Fibroblast of upper back skin (primary cell): ENCODE measurements at regions not wholly inside any gene's neighbourhood (a gene's known extent, or its start where the extent isn't known, plus 50 kb on each side); places are given as distances from the start of the nearest gene placed in this dataset.

ENCODE experiments used
- DNase-seq: peaks from one replicate; pipeline ENCODE4 v3.0.0-alpha.2; 2013

DNA sequence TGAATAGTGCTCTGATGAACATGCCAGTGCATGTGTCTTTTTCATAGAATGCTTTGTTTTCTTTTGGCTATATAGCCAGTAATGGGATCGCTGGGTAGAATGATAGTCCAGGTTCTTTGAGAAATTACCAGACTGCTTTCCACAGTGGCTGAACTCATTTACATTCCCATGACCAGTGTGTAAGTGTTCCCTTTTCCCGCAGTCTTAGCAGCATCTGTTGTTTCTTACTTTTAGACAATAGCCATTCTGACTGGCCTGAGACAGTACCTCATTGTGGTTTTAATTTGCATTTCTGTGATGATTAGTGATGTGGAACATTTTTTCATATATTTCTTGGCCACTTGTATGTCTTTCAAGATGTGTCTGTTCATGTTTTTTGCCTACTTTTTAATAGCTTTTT lies 784.5 kb downstream of the USP25 start:
- peak; percentile 11 for DNase-seq

DNA sequence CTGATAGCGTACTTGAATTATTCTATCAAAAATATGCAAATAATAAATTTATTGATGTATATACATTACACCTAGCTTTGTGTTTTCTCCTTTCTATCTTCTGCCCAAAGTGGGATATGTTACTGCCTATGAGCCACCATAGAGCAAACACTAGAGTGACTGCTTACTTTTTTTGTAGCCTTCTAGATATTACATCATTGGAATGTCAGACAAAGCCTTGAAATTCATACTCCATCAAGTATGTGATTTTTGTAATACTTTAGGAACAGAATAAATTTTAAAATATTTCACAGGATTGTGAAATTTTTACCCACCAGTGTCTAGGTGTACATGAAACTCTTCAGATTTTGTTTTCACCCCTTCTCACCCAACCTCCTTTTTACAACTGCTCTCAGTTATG lies 787.6 kb downstream of the USP25 start:
- DNase-seq, result peak; percentile 59

DNA sequence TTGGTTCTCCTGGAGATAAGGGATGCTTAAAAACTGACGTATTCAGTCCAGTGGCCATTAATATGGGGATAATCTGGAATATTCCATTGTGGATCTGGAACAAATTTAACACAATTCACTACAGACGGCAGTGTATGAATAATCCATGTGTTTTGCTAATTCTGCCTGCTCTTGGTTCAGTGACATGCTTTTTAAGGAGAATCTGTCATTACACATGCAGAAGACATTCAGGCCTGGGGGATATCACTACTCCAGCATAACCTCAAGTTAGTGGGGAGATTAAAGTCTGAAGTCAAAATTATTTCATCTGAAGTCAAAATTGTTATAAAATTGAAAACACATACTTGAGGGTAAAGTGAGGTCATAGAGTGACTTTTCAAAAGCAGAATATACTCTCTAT lies 789.3 kb downstream of the USP25 start:
- peak; percentile 47 for DNase-seq

DNA sequence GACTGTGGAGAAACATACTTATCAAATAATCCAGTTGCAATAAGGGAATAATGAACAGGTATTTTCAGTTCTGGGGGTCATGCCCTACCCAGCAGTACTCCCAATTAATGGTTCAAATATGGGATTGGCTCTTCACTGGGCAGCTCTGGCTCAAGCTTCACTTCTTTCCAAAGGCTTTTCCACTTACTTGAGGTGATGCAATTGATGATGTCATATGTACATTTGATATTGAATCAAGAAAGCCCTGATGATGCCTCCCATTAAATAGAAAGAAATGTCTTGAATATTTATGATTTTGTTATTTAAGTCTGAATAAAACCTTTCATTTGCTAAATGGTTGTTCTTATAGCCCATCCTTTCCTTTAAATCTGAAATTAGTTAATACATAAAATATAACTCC lies 789.9 kb downstream of the USP25 start:
- no peak for DNase-seq

DNA sequence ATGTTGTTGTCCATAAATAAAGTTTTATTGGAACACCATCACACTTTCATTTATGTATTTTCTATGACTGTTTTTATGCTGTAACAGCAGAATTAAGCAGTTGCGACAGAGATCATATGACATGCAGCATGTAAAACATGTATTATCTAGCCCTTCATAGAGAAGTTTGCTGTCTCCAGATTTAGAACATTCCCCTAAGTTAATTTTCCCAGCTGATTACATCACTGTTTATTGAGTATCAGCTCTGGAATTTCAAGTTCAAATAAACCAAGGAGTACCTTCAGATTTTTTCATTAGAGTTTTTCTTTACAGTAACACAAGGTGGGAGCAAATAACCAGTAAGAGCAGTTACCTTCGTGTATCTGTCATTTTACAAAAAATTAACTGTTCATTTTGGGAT lies 792.8 kb downstream of the USP25 start:
- peak; percentile 31 for DNase-seq

DNA sequence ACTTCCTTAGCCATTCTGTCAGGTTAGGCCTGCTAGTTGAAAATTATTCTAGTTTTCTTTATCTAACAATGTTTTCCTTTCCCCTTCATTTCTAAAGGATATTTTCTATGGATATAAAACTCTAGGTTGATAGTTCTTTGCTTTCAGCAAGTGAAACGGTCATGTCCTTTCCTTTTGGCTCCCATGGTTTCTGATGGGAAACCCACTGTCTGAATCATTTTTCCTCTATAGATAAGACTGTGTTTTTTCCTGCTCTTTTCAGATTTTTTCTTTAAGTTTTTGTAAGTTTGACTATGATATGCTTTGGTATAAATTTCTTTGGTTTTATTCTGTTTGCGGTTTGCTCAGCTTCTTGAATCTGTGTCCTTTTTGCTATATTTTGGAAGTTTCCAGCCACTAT lies 800.9 kb downstream of the USP25 start:
- DNase-seq, result no peak

DNA sequence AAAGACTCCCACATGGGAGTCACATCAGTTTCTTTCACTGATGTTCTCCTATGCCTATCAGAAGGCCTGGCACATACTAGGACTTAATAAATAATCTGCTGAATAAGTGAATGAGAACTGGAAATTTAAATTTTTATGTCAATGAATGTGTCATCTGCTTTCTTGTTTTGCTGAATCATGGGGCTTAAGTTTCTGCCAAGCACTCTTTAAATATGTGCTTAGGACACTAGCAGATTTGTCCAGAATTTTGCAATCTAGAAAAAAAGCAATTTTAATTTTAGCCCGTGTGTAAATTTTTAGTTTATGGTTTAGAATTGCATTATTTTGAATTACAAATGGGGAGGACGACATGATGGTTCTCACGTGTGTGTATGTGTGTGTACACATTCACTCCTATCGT lies 803.1 kb downstream of the USP25 start:
- peak; percentile 16 for DNase-seq

DNA sequence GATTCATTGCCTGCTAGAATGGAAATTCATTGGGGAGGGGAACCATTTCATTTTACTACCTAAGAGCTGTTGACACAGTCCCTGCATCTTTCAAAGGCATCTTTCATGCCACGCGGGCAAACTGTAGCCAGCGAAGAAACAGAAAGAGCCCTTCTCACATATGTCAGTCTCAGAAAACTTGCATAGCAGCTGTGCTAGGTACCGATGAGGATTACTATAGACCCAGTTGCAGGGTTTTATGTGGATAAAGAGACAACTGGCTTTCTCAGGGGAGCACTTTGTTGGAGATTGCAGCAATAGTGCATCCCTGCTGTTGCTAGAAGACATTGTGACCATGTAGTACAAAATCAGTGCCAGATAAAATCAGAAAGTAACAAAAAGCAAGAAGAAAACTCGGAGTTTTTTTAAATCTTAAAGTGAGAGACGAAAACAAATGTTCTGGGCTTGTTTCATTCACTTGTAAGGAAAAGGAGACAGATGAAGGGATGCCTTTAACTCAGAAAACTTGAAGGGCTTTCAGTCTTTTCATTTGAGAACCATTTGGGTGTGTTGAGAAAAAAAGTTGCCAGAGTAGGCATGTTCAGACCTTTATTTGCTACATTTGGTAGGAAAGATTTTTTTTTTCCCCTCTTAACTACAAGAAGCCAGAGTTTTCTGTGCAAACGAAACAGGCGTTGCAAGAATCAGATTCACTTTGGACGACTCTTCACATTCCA lies 804.1 kb downstream of the USP25 start:
- DNase-seq, result no peak

DNA sequence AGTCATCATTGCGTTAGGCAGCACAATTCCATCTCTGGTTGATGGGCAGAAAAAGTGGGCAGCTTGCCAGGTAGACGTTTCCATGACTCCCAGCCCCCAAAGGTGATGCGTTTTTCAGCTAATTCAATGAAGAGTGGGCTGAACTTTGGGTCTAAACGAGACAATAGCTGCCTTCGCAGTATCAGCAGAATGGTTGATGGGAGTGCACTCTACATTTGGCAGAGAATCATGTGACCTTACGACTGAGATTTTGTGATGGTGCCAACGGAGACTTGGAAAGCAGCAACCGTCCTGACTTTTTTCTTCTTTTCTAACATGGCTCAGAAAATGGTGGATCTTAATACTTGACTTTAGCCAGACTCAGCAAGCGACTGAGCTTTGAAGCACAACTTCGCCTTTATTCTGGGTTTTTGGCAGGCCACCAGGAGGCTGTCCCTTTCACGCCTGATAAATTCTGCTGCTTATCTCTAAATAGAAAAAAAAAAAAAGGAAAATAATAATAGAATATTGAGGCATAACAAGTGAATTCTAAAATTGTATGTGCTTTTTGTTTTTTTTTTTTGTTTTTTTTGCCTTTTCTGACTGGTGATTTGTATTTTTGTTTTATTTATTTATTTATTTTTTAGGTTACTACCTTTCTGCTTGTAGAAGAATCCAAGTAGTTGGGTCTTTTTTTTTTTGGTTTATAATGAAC lies 804.8 kb downstream of the USP25 start:
- peak; percentile 75 for DNase-seq

DNA sequence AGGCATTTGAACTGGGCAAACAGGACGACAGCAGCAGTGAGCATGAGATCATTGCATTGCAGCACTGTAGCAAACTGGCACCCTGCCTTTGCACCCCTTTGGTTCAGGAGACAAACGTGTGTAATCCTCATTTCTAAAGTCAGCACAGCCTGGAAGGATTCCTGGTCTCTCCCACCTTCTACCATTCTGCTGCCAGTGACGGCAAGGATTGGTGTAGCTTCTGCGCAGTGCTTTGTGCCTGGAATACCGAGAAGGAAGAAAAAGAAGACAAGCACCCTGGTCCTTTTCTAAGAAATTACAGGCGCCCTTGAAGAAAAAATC lies 805.3 kb downstream of the USP25 start:
- peak; percentile 67 for DNase-seq

DNA sequence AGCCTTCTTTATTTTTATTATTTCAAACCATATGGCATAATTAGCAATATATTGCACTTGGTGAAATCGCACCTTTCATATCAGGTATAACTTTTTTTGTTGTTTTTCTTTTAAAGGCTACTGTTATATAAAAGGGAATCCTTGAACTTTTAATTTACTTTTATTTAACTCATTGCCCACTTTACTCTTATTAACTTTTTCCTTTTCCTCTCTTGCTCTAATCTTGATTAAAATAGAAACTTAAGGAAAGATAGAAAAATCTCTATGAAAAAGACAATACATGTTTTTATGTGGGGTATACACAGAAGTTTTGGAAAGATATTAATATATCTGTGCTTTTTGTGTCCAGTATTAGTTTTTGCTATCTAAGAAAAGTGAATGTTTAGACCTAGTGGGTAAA lies 805.8 kb downstream of the USP25 start:
- no peak for DNase-seq

DNA sequence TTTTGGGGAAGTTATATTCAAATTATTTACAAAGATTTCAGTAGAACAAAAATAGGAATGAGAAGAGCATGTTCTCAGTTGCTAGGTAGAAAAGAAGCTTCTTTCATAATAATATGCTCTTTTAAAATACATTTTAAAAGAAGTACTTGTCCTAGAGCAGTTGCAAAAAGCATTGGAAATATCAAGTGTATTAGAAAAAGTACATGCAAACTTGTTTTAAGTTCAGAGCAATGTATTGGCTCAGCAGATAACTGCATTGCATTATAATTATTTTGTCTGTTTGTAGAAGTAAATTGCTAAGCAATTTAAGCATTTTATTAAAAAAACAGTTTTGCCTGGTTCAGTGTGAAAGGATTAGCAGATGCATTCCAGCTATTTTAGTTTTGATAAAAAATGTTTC lies 806.4 kb downstream of the USP25 start:
- DNase-seq, result no peak

DNA sequence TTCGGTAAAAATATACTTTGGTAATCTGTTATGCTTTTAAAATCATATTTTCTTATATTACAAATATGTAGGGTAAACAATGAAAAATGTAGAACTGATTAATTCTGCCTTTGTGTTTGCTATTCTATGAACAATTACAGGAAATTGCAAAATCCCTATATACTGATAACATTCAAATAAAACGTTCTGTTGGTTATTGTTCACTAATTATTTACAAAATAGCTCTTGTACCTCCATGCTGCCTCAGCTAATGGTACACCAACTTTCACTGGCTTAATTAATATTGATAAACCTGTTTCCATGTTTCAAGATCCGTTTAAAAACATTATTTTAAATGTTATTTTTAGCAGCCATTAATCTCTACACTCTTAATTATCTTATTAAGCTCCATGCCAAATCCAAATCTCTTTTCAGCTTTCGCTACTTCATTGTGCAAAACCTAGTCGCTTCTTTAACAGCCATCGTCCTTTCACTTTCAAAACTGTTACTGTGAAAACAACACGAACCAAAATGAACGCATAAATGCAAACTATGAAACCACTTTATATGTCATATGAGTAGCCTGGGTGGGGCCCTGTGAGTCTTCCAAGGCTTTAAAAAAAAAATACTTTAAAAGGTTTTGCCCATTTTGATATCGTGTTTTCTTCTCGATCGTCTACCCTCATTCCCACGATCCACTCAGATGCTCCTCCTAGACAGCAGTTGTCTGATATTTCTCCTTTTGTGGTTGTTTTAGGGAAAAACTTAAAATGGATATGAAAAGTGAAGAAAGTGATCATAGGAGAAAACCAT lies 807.1 kb downstream of the USP25 start:
- peak; percentile 3 for DNase-seq

DNA sequence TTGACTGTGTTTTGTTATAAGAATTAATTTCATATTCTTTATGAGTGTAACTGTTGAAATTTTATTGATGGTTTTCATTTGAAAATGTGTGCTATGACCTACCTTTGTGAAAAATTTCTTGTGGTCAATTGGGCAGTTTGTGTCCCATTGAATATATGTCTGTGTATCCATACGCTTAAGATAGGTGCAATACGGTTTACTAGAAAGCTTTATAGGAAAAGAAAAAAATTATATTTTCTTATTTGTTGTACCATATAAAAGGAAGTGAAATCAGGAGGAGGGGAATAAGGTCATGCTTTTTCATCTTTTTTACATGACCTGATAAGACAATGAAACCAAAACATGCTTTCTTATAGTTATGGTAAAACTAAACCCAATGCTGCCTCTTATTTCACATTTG lies 807.7 kb downstream of the USP25 start:
- DNase-seq, result no peak

DNA sequence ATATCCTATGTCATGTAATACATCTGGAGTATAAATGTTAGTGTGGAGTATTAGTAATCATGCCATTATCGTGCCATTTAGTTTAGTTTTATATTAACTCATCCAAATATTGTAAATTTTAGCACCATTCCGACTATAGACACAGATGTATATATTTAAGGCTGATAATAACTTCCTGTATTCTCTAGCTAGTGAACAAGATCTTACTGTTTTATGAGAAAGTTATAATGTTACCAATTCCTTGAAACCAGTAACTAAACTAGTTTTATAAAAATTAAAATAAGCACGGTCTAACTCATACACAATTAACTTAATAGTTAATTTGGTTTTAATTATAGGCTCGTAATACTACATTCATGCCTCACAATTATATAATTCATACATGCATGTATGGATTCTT lies 808.6 kb downstream of the USP25 start:
- no peak for DNase-seq

DNA sequence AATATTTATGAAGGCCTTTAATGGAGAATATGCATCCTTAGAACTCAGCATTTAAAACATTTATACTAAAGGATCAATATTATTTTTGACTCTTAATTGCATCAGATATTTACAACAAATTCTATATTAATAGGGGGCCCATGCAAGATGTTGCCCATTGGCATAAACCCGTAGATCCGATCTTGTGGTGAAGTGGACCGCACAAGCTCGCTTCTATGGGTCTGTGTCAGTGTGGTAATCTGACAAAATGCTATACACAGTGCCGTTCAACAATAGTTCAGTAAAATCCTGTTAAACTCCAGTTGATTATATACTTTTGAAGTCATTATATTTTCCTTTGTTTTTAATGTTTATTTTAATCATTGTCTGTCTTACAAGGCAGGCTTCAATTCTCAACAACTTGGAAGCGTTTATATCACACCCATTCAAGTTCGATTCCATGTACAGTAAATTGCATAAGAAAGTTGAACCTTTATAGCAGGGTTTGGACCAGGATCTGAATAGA lies 809.2 kb downstream of the USP25 start:
- no peak for DNase-seq

DNA sequence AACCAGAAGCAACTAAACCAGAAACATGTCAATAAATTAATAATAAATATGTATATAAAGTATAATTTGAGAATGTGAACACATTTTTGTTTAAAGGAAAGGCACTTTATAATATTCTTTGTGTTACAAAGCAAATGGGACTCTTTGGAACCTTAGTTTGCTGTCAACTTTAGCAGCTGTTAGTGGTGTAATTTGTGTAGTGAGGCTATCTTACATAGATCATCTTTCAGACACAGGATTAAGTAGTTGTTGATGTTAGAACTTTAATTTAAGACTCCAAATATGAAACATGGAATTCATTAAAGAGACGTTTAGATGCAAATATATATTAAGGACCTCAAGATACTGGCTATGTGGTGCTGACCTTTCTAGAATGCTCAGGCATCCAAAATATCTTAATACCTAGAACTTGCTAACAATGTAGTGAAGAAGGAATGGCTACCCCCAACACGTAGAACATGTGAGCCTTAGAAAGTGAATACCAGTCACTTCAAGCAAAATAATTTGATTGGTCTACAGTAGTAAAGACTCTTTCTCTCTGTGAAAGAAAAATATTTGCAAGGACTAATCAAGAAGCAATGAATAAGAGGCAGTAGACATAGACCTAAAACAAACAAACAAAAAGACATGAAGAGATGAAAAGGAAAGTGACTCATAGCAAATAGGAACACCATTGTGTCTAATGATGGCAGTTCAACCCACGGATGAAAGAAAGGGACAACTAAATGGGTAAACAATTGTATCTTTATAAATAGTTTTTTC lies 811.4 kb downstream of the USP25 start:
- no peak for DNase-seq

DNA sequence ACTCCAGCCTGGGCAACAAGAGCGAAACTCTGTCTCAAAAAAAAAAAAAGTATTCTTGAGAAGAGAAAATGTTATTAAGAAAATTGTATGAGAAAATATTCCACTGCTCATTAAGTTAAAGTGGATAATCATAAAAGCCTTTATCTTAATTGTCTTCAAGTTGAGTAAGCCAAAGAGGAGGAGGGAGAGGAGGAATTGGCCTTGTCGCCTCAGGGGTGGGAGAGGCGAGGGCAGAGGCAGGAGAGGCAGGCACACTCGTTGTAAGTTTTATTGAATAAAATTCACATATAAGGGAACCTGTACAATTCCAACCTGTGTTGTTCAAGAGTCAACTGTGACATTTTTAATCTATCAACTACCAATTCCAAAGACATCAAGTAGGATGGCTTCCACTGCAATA lies 820.3 kb downstream of the USP25 start:
- no peak for DNase-seq

DNA sequence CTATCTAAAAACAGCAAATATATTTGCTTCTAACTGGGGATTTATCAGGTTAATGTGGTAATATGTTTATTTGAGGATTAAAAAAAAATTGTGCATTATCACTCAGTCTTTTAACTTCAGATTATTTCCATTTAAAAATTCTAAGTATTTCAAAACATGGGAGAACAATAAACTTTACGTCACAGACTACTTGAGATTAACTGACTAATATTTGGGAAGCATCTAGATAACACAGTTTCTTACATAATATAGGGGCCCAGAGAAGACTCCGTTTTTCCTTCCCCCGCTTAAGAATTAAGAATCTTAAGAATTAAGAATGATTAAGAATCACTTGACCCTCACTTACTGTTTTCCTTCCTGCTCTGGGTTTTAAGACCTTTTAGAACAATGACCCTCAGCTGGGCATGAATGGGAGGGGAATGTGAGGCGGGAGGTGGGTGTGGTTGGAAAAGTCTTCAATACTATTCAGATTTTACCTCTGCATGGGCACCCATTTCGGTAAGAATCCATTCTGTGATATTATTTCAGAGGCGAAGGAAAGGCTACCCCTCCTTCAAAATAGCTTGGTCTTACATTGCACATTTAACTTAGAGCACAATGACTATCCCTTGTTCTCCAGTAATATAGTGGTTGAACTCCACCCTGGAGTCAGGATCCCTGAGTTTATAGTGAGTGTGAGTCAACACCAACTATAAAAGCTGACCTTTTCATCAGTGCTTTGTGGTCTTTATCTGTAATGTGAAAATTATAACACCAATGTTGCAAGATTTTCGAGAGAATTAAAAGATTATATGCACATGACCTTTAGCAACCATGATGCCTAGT lies 821.3 kb downstream of the USP25 start:
- no peak for DNase-seq

DNA sequence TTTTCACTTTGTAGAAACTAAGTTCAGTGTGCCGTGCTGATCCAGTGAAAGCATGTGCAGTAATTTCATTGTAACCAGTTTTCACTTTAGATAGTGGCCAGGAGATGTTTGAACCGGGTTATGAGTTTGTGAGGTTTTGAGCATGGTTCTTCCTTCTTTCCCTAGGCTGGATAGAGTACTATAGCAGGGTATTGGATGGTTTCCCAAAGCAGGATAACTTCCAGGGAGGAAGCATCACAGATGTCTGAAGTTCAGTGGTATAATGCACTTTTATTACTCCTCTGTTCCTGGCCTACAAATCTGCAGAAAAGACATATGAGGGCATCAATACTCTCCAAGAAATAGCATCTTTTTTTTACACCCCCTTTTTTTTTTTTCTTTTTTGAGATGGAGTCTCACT lies 823.1 kb downstream of the USP25 start:
- DNase-seq, result no peak

DNA sequence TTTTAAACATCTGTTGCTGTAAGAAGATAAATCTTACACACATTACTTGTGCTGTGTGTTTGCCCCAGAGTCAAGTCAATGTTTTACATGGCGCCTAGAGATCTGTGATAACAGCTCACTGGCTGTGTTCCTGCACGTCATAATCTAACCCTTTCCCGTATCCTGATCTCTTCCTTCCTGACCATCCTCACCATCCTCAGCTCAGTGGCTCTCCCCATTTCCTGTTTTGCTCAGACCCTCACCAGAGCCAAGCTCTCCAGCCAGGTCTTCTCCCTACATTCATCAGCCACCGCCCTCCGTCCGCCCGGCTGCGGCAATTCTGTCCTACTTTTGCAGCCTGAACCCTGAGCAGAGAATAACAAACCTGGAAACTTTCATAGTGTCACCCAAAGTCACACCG lies 824.7 kb downstream of the USP25 start:
- DNase-seq, result no peak

DNA sequence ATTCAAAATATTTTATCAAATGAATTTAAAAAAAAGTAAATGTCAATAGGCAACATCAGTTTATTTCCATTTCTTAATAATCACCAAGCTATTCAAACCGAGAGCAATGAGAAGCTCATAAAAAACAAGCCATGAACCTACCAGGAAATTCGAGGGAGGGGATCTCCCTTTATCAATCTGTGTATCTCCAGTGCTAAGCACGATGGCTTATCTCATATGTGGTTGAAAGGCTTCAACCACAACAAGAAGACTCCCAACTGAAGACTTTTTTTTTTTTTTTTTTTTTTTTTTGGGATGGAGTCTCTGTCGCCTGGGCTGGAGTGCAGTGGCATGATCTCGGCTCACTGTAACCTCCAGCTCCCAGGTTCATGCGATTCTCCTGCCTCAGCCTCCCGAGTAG lies 833.3 kb downstream of the USP25 start:
- DNase-seq, result no peak
